ENCODE measurements at regions not wholly inside any gene's neighbourhood (a gene's known extent, or its start where the extent isn't known, plus 50 kb on each side); places are given as distances from the start of the nearest gene placed in this dataset.

DNA sequence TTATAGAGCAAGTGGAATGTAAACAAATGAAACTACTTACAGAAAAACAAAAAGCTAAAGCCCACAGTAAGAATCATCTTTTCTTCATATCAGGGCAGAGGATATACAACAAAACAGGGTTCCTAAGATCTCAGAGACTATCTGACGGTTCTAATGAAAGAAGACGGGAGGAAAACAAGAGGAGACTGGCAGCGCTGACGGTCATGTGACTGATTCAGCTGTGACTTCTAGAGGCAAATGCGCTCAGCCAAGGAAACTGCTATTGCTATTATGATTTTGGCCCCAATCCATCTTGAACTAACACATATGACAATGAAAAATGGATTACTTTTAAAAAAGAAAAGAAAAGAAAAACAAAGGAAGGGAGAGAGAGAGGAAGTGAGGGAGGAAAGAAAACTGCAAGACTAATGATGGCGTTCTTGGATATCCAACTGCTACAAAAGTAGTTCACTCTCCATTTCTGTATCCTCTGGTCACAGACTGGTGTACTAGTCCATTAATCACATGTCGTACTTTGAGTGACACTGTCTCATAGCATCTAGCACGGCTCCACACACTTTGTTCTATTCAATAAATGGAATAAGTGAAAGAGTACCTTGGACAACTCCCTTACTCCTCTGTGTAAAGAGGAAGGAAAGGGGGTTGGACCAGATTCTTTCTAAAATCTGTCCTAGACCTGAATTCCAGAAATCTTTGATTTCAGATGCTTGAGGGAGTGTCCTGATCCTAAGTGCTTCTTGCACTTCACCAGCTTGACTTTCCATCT is 119.3 kb downstream of the DAD1 start:
- in situ Hi-C loops (cut with HindIII; ENCODE audit: low pct_unique_long_range_greater_than_20kb, low sequenced_read_pairs): no loop called here
- TF ChIP-seq JUND (IDR thresholded peaks at IDR 0.05; ENCODE audit: low read depth): no peak
- no peak for DNase-seq (ENCODE audit: low read depth in 1 of 2, low spot score in 1 of 2)

- in situ Hi-C loops (cut with HindIII; ENCODE audit: low pct_unique_long_range_greater_than_20kb, low sequenced_read_pairs): no loop called here
- DNase-seq (ENCODE audit: low read depth in 1 of 2, low spot score in 1 of 2): no peak
- TF ChIP-seq JUND (IDR thresholded peaks at IDR 0.05; ENCODE audit: low read depth): no peak
Measured at GRCh38 chr14:22468830-22469229, 120.2 kb downstream of the DAD1 start.

GRCh38 chr14:22466491-22466890 is 122.5 kb downstream of the DAD1 start:
- DNase-seq (ENCODE audit: low read depth in 1 of 2, low spot score in 1 of 2): no peak
- TF ChIP-seq JUND (IDR thresholded peaks at IDR 0.05; ENCODE audit: low read depth): no peak
- in situ Hi-C loops (cut with HindIII; ENCODE audit: low pct_unique_long_range_greater_than_20kb, low sequenced_read_pairs): no loop called here

DNA sequence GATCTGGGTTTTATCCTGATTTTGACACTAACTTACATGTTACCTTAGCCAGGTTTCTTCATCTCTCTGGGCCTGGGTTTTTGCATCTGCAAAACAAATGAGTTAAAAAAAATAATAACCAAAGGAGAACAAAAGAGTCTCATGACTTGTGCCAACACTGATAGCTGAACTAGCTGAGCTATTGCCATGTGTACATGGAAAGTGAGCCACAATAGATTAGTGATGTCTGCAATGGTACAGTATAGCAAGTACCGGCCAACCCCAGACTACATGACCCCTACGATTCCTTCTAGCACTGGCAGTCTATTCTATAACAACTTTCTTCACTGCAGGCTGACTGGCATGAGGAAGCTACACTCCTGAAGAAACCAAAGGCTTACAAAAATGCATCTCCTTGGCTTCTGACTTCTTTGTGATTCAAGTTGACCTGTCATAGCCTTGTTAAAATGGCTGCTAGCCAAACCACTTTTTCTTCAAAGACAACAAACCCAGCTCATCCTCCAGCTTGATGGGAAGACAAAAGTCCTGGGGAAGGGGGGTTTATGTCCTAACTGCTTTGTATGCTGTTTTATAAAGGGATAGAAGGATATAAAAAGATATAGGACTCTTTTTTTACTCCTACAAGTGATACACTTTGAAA is 123.7 kb downstream of the DAD1 start:
- DNase-seq (ENCODE audit: low read depth in 1 of 2, low spot score in 1 of 2): no peak
- no peak for TF ChIP-seq JUND (IDR thresholded peaks at IDR 0.05; ENCODE audit: low read depth)
- in situ Hi-C loops (cut with HindIII; ENCODE audit: low pct_unique_long_range_greater_than_20kb, low sequenced_read_pairs): no loop called here

DNA sequence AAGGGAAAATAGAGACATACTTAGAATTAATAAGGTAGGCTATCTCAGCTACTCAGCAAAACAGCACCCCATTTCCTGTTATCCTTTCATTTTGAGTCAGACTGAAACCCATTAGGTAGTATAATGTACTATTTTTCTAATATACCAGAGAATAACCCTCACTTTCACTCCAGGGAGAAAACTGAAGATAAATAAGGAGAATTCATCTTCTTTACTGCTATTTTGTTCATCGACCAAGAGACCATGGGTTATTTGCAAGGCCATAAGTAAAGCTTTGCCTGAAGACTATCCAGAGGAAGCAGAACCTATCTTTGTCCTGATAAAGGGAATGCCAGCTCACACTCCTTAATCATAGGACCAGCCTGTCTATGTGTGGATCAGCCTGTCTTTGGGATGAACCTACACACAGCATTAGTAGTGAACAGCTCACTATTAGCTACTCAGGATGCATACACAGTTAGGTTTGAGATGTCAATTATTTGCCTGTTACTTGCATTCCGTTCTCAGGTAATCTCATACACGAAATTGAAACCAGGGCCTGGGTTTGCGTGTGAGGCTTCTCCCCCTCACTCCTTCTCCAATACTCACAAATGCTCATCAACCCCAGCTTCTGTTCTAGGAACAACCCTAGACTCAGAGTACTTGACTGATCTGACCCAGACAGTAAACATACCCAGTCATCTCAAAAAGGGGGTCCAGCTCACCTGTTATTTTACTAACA is 124.4 kb downstream of the DAD1 start:
- DNase-seq (ENCODE audit: low read depth in 1 of 2, low spot score in 1 of 2): no peak
- TF ChIP-seq JUND (IDR thresholded peaks at IDR 0.05; ENCODE audit: low read depth): no peak
- in situ Hi-C loops (cut with HindIII; ENCODE audit: low pct_unique_long_range_greater_than_20kb, low sequenced_read_pairs): no loop called here

DNA sequence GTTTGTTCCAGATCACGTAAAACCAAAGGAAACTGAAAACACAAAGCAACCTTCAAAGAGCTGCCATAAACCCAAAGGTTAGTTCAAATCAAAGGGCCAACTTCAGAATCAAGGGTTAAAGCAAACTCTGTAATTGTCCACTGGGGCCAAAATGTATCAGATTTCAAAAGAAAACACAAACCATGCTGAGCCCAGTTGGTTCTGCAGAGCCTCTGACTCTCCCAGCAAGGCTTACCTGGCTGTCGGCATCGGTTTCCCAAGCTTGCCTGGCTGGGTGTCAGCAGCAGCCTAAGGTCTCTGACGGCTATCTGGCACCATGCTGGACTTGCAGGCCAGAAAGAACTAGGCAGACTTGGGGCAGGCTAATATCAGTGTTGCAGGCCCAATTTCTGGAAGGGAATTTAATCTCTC is 125.3 kb downstream of the DAD1 start:
- DNase-seq (ENCODE audit: low read depth in 1 of 2, low spot score in 1 of 2): no peak
- TF ChIP-seq JUND (IDR thresholded peaks at IDR 0.05; ENCODE audit: low read depth): no peak
- in situ Hi-C loops (cut with HindIII; ENCODE audit: low pct_unique_long_range_greater_than_20kb, low sequenced_read_pairs): no loop called here

GRCh38 chr14:22462923-22463322 is 126.1 kb downstream of the DAD1 start:
- TF ChIP-seq JUND (IDR thresholded peaks at IDR 0.05; ENCODE audit: low read depth): no peak
- in situ Hi-C loops (cut with HindIII; ENCODE audit: low pct_unique_long_range_greater_than_20kb, low sequenced_read_pairs): no loop called here
- DNase-seq (ENCODE audit: low read depth in 1 of 2, low spot score in 1 of 2): no peak

DNA sequence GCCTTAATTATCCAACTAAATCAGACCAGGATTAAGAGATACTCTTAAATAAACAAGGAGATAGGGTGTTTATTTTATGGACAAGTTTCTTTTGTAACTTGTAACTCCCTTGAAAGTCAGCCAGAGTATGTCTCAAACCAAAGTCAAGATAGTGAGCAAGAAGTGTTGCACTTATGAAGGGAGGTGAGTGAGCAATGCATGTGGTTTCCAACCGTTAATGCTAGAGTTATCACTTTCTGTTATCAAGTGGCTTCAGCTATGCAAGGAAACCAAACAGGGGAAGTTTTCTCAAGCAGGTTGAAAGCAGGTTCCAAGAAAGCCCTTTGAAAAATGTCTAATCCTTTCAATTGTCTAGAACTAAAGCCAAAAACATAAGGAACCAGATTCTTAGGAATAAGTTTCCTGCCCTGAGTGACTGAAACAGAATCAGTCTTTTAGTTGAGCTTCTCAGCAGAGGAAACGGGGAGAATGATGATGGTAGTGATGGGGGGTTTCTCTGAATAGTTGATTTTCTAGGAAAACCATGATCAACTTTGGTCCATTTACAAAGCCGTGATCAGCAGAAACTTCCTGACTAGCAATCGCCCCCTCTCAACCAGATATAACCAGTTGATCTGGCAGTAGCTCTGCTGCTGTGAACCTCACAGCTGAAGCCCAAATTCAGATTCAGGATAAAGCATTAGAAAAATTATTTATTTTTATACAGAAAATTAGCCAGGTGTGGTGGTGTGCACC is 128.4 kb downstream of the DAD1 start:
- in situ Hi-C loops (cut with HindIII; ENCODE audit: low pct_unique_long_range_greater_than_20kb, low sequenced_read_pairs): no loop called here
- no peak for TF ChIP-seq JUND (IDR thresholded peaks at IDR 0.05; ENCODE audit: low read depth)
- no peak for DNase-seq (ENCODE audit: low read depth in 1 of 2, low spot score in 1 of 2)

GRCh38 chr14:22458737-22459136 is 130.3 kb downstream of the DAD1 start:
- DNase-seq (ENCODE audit: low read depth in 1 of 2, low spot score in 1 of 2): no peak
- no peak for TF ChIP-seq JUND (IDR thresholded peaks at IDR 0.05; ENCODE audit: low read depth)
- in situ Hi-C loops (cut with HindIII; ENCODE audit: low pct_unique_long_range_greater_than_20kb, low sequenced_read_pairs): no loop called here

DNA sequence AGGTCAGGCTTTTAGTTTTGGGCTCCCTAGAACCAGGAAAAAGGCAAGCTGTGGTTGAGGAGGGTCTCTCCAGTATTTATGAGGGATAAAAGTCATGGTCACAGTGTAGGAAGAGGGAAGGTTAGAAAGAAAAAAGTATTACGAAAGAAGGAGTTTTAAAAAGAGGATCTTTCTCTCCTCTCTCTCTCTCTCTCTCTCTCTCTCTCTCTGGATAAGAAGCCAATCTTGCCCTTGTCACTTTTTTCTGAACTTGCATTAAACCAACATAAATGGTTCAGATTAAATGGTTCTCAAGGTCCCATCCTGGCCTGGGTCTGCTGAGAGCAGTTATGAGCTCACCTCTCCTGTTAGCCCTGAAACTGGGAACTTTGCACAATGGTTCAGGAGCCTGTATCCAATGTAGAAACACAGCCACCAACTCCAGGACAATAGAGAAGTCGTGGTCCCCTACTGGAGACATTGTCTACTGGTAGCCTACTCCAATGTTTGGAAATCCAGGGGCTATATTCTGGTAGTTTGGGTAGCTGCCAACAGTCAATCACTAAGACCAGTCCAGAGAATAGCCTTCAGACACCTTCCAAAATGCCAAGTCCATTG is 131.9 kb downstream of the DAD1 start:
- in situ Hi-C loops (cut with HindIII; ENCODE audit: low pct_unique_long_range_greater_than_20kb, low sequenced_read_pairs): no loop called here
- no peak for DNase-seq (ENCODE audit: low read depth in 1 of 2, low spot score in 1 of 2)

GRCh38 chr14:22456421-22456820 is 132.6 kb downstream of the DAD1 start:
- DNase-seq (ENCODE audit: low read depth in 1 of 2, low spot score in 1 of 2): no peak
- in situ Hi-C loops (cut with HindIII; ENCODE audit: low pct_unique_long_range_greater_than_20kb, low sequenced_read_pairs): no loop called here
- no peak for TF ChIP-seq JUND (IDR thresholded peaks at IDR 0.05; ENCODE audit: low read depth)

More for the DNA sequence above, 131.9 kb downstream of the DAD1 start:
- TF ChIP-seq JUND (IDR thresholded peaks at IDR 0.05; ENCODE audit: low read depth): no peak

DNA sequence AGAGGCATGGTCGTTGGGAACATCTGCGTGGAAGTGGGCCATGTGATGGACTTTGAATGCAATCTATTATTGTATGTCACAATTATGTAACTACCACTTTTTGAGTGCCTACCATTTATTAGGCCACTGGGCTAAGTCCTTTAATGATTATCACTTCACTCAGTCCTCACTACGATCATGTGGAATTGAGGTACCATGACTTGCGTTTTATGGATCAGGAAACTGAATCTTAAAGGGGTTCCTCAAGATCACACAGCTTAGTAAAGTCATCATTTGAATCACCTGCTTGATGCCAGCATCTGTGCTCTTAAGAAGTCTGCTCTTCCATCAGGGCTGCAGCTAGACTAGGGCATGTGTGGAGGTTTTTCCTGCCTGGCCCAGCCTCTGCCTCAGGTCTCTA is 136.7 kb downstream of the DAD1 start:
- DNase-seq (ENCODE audit: low read depth in 1 of 2, low spot score in 1 of 2): no peak
- no peak for TF ChIP-seq JUND (IDR thresholded peaks at IDR 0.05; ENCODE audit: low read depth)
- in situ Hi-C loops (cut with HindIII; ENCODE audit: low pct_unique_long_range_greater_than_20kb, low sequenced_read_pairs): no loop called here
